ENCODE measurements at regions not wholly inside any gene's neighbourhood (a gene's known extent, or its start where the extent isn't known, plus 50 kb on each side); places are given as distances from the start of the nearest gene placed in this dataset.
"Not testable (repeated sequence)": the region's sequence is repeated elsewhere in the genome, so short reads cannot be mapped to it uniquely, and the experiment has no call there.

DNA sequence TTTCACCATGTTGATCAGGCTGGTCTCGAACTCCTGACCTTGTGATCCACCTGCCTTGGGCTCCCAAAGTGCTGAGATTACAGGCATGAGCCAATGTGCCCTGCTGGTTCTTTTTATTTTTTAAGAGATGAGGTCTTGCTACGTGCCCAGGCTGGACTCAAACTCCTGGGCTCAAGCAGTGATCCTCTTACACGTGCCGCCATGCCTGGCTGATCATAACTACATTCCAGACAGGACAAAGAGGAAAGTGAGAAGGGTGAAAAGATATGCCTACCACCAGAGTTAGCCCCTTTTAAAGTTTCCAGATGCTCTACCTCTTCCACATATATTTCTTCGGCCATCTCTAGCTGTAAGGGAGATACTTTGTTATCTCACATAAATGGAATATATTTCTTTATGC is 79.7 kb upstream of the SOX13 start:
- Histone ChIP-seq H3K27me3 (replicated peaks; ENCODE audit: insufficient read depth, low read length) (no peaks in the 10 kb centered on the region), H4K20me1 (ENCODE audit: insufficient read depth, low read length) (no peaks in the 10 kb centered on the region), H3K36me3 (replicated peaks; ENCODE audit: insufficient read depth, low read length) (no peaks in the 10 kb centered on the region), H3K9me3 (replicated peaks; ENCODE audit: insufficient read depth, low read length) (no peaks in the 10 kb centered on the region), H3K79me2 (ENCODE audit: low read length) (no peaks in the 10 kb centered on the region), H3K4me2 (ENCODE audit: low read depth, low read length) (no peak overlapping the region), H2AFZ (ENCODE audit: low read length) (no peak overlapping the region), H3K9me2 (replicated peaks; ENCODE audit: insufficient read depth, low read length) (no peaks in the 10 kb centered on the region), H3K9ac (ENCODE audit: low read length) (no peak overlapping the region), H3K27ac (ENCODE audit: low read length) (no peak overlapping the region), H3K4me1 (ENCODE audit: low read length) (no peaks in the 10 kb centered on the region), H3K4me3 (ENCODE audit: low read length) (no peak overlapping the region), H3F3A (ENCODE audit: insufficient read depth, low read length) (no peaks in the 10 kb centered on the region)
- DNase-seq = no peak
- TF ChIP-seq, protein P1, sequence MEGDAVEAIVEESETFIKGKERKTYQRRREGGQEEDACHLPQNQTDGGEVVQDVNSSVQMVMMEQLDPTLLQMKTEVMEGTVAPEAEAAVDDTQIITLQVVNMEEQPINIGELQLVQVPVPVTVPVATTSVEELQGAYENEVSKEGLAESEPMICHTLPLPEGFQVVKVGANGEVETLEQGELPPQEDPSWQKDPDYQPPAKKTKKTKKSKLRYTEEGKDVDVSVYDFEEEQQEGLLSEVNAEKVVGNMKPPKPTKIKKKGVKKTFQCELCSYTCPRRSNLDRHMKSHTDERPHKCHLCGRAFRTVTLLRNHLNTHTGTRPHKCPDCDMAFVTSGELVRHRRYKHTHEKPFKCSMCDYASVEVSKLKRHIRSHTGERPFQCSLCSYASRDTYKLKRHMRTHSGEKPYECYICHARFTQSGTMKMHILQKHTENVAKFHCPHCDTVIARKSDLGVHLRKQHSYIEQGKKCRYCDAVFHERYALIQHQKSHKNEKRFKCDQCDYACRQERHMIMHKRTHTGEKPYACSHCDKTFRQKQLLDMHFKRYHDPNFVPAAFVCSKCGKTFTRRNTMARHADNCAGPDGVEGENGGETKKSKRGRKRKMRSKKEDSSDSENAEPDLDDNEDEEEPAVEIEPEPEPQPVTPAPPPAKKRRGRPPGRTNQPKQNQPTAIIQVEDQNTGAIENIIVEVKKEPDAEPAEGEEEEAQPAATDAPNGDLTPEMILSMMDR (IDR thresholded peaks at IDR 0.05; ENCODE audit: low read length) = no peak
- TF ChIP-seq EZH2 (optimal IDR thresholded peaks at IDR 0.05; ENCODE audit: low read depth, low read length) = no peak
- TF ChIP-seq EZH2phosphoT487 (IDR thresholded peaks at IDR 0.05; ENCODE audit: low read length) = no peak

DNA sequence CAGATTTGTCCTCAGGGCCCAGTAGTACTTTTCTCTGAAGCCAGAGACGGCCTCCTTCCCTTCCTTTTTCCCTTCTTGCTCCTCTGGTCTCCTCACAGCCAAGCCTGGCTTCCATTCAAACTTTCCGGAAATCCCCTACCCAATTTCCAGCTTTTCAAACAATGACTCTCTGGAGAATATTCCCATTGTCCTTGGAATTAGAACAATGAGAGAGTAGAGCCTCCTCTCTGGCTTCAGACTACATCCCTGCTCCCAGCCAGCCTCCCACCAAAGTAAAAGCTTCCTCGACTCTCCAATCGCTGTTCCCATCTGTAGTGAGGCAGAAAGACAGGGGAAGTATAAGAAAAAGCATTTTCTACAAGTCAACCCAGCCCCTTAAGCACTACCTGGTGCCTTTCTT is 77.7 kb upstream of the SOX13 start:
- Histone ChIP-seq H3F3A (ENCODE audit: insufficient read depth, low read length) (no peaks in the 10 kb centered on the region), H3K9ac (ENCODE audit: low read length) (no peak overlapping the region), H3K4me1 (ENCODE audit: low read length) (no peaks in the 10 kb centered on the region), H3K27ac (ENCODE audit: low read length) (no peak overlapping the region), H3K4me2 (ENCODE audit: low read depth, low read length) (no peak overlapping the region), H3K9me3 (replicated peaks; ENCODE audit: insufficient read depth, low read length) (no peaks in the 10 kb centered on the region), H3K9me2 (replicated peaks; ENCODE audit: insufficient read depth, low read length) (no peaks in the 10 kb centered on the region), H3K27me3 (replicated peaks; ENCODE audit: insufficient read depth, low read length) (no peaks in the 10 kb centered on the region), H3K4me3 (ENCODE audit: low read length) (no peak overlapping the region), H2AFZ (ENCODE audit: low read length) (0 out of 2 replicates have a peak overlapping the region, but pooled peaks have one; percentile 8), H3K36me3 (replicated peaks; ENCODE audit: insufficient read depth, low read length) (no peaks in the 10 kb centered on the region), H3K79me2 (ENCODE audit: low read length) (no peaks in the 10 kb centered on the region), H4K20me1 (ENCODE audit: insufficient read depth, low read length) (no peaks in the 10 kb centered on the region)
- DNase-seq = no peak
- TF ChIP-seq, protein P1 (IDR thresholded peaks at IDR 0.05; ENCODE audit: low read length) = no peak
- TF ChIP-seq EZH2 (optimal IDR thresholded peaks at IDR 0.05; ENCODE audit: low read depth, low read length) (no peak), EZH2phosphoT487 (IDR thresholded peaks at IDR 0.05; ENCODE audit: low read length) (no peak)

DNA sequence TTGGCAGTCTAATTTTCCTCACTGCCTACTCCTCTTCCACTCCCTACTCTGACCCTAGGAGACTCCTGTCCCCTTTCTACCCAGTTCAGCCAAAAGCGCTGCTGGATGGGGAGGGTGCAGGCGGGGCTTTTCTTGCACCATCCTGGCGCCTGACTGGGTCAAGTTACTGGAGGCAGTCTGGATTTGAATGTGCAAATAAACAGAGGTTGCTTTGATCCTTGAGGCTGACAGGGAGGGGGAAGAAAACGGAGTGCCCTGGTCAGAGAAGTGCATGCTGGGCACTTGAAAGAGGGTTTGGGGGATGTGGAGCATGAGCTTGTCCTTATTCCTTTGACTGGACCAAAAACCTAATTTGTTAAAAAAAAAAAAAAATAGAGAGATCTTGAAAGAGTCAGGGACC is 76.8 kb upstream of the SOX13 start:
- Histone ChIP-seq H3K27ac (ENCODE audit: low read length) (no peak overlapping the region), H3K4me3 (ENCODE audit: low read length) (no peak overlapping the region), H3K9me2 (replicated peaks; ENCODE audit: insufficient read depth, low read length) (no peaks in the 10 kb centered on the region), H3F3A (ENCODE audit: insufficient read depth, low read length) (no peaks in the 10 kb centered on the region), H3K36me3 (replicated peaks; ENCODE audit: insufficient read depth, low read length) (no peaks in the 10 kb centered on the region), H3K27me3 (replicated peaks; ENCODE audit: insufficient read depth, low read length) (no peaks in the 10 kb centered on the region), H2AFZ (ENCODE audit: low read length) (no peak overlapping the region), H3K4me2 (ENCODE audit: low read depth, low read length) (no peak overlapping the region), H3K79me2 (ENCODE audit: low read length) (no peaks in the 10 kb centered on the region), H3K9ac (ENCODE audit: low read length) (no peak overlapping the region), H3K4me1 (ENCODE audit: low read length) (peaks cover 3% of the 10 kb centered on the region), H3K9me3 (replicated peaks; ENCODE audit: insufficient read depth, low read length) (no peaks in the 10 kb centered on the region), H4K20me1 (ENCODE audit: insufficient read depth, low read length) (no peaks in the 10 kb centered on the region)
- TF ChIP-seq EZH2 (optimal IDR thresholded peaks at IDR 0.05; ENCODE audit: low read depth, low read length) = no peak
- no peak for TF ChIP-seq EZH2phosphoT487 (IDR thresholded peaks at IDR 0.05; ENCODE audit: low read length)
- TF ChIP-seq, protein P1 (IDR thresholded peaks at IDR 0.05; ENCODE audit: low read length) = no peak
- no peak for DNase-seq

DNA sequence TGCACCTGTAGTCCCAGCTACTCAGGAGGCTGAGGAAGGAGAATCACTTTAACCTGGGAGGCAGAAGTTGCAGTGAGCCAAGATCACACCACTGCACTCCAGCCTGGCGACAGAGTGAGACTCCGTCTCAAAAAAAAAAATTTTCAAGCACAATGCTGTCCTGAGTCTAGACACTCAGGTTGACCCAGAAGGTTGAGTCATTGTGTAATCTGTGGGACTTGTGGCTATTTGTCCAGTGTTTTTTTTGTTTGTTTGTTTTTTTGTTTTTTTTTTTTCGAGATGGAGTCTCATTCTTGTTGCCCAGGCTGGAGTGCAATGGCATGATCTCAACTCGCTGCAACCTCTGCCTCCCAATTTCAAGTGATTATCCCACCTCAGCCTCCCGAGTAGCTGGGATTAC is 74.3 kb upstream of the SOX13 start:
- H4K20me1 ChIP-seq (ENCODE audit: insufficient read depth, low read length); H3K9me3 ChIP-seq (replicated peaks; ENCODE audit: insufficient read depth, low read length); H3K4me3 ChIP-seq (ENCODE audit: low read length); H3K9me2 ChIP-seq (replicated peaks; ENCODE audit: insufficient read depth, low read length); H3K27me3 ChIP-seq (replicated peaks; ENCODE audit: insufficient read depth, low read length); DNase-seq; H3K9ac ChIP-seq (ENCODE audit: low read length); H3K4me1 ChIP-seq (ENCODE audit: low read length); H2AFZ ChIP-seq (ENCODE audit: low read length); H3F3A ChIP-seq (ENCODE audit: insufficient read depth, low read length); H3K27ac ChIP-seq (ENCODE audit: low read length); H3K36me3 ChIP-seq (replicated peaks; ENCODE audit: insufficient read depth, low read length); H3K4me2 ChIP-seq (ENCODE audit: low read depth, low read length); H3K79me2 ChIP-seq (ENCODE audit: low read length): not testable (repeated sequence)

Measured in MM.1S (cell line).